DMS53 (cell line): ENCODE measurements at regions not wholly inside any gene's neighbourhood (a gene's known extent, or its start where the extent isn't known, plus 50 kb on each side); places are given as distances from the start of the nearest gene placed in this dataset.

Source experiments
- DNase-seq: peaks from one replicate; lab custom pipeline; 2025; lab: John Stamatoyannopoulos, UW

DNA sequence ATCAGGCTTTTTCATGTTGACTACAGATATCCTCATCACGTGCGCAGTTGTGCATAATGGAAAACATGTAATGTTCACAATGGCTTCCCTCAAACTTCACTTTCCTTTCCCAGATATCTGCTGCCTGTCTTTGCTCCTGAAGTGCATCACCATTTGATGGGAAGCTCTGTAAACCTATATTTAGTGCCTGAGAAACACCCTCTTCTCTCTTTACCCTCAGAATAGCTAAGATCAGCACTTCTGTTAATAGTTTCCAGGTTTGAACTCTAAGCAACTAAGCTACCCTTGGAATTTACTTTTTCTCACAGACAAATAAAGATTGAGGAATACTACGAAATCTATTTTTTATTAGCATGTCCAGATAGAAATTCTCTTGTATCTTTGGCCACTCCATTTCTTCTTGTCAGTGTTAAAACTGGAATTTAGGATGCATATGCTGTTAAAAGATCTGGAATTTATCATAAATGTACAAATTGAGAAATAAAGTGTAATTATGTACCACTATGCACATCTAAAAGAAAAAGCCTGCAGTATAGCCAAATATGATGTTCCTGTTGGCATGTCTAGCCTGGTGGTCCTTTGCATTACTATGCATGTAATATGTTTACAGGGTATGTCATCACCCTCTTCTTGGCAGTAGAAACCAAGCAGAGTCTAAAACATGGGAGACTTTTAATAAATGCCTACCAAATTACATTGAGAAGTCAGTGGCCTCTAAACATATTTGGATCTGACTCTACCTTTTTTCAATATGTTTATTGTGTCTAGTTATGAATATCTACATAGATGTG, 278.7 kb downstream of the FIGN start:
- no peak for DNase-seq

DNA sequence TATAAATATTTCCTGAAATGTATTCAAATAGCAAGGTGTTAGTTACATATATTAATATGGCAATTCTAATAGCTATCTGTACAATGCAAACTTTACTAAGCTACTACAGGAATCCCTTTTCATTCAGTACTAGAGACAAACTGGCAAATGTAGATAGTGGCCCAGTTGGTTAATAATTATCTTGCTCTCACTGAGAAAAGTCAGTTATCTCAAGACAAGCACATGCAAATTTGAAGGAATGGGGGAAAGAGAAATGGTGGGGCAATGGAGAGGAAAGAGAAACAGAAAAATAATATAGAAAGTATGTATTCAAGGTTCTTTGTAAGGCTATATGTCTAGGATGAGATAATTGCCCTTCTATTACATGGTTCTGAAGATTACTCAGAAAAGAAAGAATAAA, 280.0 kb downstream of the FIGN start:
- DNase-seq, result peak; percentile 29

DNA sequence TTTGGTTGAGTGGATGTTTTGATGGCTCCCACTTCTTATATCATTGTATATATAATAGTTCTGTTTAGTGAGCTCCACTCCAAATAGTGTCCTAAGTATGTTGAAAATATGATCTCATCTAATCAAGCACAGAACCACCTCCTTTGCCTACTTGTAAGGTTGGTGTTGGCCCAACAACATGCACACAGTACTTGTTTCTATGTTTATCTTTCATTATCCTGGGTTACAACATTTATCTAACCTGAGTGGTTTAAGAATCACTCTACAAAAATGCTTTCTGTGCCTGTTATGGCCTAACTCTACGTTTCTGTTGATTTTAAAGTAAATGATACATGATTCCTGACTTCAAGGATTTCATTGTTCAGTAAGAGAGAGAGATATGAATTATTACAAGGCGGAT, 281.9 kb downstream of the FIGN start:
- no peak for DNase-seq

DNA sequence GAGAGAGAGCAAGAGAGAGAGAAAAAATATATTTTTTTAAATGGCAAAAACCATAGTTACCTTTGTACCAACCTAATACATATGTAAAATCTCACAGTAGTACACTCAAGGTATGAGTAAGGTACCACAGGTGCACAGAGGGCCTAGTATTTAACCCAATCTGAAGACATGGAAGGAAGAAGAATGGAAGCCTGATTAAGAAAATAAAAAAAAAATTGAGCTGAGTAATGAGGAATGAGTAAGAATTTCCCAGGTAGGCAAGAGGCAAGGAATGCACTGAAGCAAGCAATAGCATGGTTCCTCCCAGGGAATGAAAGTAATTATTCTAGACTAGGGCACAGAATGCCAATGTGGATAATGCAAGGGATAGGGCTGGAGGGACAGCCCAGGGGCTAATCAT, 294.2 kb downstream of the FIGN start:
- DNase-seq, result no peak

DNA sequence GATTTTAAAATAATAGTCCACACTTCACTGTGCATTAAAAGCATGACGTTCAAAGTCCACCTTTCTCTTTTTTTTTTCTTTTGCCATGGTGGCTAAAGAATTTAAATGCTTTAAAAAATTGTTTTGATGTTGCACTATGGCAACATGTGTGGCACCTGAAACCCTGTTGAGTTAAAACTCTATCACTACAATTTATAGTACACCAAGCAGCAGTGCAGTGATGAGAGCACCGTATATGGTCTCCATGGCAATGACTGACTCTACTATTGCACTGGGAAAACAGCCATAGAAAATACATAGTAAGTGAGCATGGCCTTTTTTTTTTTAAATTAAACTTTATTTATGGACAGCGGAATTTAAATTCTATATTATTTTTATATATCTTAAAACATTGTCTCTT, 298.8 kb downstream of the FIGN start:
- peak; percentile 44 for DNase-seq

DNA sequence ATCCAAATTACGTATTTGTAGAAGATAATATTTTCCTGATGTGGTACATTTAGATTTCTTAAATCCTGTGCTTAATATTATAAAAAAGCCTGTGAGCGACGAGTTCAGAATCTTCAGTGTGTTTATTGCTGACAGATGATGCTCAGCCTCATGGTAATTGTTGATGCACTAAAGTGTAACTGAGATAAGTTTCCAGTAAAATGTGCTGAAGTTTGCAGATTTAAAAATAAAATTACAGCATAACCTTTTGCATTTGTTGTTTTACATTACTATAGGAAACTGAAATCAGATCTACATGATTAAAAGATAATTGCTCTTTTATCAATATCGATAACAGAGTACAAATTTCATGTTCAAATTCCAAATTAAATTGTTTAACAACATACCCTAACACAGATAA, 307.6 kb downstream of the FIGN start:
- DNase-seq, result no peak

DNA sequence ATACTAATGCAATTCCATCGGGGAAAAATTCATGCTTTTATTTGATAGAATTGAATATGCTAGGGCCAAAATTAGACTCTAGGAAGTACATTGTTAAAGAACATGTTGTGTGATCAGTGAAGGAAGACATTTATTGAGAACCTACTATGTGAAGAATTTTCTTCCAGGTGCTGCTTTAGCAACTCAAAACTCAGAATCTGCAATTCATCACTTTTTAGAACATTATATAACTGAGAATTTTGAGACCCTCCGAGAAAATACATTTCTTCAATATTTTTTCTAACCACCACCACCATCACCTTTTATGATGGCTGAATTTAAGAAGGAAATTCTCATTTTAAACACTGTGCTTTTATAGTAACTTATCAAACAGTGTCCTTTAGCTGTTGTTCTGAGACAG, 315.2 kb downstream of the FIGN start:
- no peak for DNase-seq

DNA sequence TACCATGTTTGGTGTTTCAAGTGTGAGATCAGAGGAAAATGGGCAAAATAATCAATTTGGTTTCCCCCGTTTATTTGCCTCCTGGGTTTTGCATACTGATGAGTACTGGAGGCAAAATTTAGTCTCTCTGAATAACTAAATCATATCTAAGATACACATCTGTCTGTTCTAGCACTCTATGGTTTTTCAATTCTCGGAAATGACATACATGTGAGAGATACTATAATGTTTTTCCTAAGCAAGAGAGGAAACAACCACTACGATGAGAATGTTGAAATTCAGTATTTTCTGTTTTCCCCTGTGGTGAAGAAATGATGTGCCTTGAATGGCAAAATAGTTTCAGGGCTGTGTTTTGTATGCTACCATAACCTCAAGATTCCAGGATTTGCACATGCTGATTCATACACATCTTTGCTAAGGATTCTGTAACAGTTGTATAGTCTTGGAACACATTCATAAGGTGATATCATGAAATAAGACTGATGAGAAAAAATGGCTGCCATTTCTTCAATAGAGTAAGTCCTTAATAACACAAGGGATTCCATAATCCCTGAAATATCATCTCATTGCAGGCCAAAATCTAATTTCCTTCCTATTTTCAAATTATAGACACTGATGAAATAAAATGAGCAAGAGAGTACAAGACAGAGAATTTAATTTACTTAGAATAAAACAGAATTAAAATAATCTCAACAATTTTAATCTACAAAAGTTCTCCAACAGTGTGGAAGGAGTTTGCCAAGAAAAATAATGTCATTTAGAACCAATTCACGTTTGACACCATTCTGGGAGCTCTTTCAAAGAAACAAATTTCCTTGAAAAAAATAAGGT, 316.6 kb downstream of the FIGN start:
- DNase-seq, result no peak

DNA sequence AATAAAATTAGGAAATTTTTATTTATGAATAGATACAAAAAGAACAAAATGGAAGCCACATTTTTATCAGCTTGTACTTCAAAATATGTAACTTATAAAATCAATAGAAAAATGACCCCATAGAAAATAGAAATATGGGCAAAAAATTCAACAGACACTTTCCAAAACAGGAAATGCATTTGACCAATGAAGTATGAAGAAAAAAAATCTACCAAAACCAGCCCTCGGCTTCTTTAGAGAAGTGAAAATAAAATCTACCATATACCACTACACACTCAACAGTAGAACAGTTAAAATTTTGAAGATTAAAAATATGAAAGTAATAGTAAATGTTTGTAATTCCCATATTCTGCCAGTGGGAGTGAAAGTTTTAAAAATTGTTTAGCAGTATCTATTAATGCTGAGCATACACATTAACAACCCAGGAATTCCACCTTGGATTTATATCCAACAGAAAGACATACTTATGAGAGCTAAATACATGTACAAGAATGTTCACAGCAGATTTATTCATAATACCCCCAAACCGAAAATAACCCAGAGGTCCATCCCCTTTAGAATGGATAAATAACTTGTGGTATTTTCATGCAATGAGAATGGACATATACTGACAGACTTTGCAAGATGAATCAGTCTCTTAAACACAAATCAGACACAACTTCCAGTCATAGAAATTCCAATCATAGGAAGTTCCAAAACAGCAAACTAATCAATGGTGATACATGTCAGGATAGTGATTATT, 318.0 kb downstream of the FIGN start:
- DNase-seq, result no peak

DNA sequence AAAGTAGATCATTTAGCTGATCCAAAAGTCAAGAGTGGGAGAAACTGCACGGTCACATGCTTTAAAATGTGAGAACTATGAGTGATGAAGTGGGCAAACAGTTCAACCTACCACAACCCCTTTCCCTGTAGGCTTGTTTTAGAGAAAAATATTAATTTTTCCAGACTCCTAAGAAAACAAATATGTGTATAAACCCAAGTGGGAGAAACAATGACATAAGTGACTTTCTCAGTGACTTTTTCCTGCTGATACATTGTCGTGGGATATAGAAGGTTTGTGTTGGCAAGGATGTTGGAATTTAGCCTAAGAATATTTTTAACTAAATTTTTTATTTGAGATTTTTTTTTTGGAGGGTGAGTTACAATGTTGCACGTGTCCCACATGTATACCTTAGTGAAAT, 321.7 kb downstream of the FIGN start:
- no peak for DNase-seq

DNA sequence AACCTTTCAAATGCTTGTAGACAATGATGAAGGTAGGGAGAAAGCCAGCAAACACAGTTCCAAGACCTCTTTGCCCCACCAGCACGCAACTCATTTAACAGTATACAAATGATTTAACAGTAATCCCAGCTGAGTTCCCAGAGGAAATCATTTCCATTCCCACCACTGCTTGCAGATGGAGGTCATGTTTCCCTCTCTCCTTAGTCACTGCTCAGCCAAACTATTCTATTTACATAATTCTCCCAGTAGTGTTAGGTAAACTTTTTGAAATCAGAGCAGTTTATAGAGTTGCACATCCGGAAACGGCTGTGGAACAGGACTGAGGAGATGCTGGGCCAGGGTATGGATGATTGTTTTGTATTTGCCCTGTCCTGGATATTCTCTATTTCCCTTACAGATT, 328.5 kb downstream of the FIGN start:
- peak; percentile 67 for DNase-seq

DNA sequence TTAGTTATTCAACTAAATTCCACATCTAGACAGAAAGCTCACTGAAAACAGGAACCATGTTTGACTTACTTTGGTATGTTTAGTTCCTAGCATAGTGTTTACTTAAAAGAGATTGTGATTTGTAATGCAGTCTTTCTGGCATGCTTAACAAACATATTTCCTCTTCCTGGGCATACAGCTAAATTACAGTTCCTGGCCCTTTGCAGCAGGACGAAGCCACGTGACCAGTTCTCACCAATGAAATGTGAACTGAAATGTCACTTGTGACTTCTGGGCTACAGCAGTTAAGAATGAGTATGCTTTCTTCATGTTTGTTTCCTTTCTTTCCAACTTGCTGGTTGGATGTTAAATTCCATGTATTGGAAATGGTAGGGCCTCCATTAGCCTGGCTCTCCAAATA, 330.5 kb downstream of the FIGN start:
- DNase-seq, result peak; percentile 40

DNA sequence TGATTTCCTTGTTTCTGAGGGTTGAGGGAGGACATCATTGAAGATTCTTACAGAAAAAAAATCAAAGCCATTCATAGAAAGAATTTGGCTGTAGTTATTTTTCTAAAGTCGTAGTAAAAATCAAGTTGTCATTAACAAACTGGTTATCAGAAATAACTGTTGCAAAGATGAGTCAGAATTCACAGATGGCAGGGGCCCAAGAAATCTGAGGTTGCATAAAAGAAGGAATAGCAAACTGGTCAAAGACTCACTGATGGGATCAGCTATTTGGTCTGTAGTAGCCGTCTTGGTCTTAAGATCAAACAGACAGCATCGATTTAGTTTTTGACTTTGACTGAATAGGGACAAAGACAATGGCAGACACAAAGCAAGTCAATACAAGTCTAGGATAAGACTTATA, 334.3 kb downstream of the FIGN start:
- no peak for DNase-seq

DNA sequence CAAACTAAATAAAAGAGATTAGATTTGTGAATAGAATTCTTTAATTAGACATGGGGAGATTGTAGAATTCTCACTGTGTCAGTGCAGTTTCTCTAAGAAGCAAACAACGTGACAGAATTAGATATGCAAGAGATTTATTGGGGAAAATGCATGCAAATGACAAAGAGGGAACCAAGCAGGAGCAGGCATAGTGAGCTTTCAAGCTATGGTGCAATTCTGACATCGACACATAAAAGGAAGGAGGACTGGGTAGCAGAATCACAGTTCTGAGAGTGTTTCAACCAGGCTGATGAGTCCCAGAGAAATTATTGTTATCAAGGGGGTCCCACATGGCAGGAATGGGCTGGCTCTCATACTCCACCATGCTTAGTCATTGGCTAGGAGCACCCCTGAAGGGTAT, 338.4 kb downstream of the FIGN start:
- no peak for DNase-seq

DNA sequence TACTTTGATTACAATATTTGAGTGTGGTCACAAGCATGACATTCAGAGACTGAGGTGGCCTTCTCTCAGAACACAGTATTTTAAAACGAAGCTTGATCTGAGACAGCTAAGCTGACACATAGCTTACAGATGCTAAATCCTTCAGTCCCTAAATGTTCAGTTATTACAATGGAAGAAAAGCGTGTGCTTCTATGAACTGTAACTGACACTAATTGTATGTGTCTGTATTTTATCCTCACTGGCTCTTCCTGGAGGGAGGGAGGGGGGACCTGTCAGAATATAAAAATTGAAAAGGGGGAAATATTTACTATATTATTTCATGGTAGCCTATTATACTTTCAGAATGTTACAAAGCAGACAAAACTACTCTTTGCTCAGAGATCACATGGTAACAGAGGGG, 340.2 kb downstream of the FIGN start:
- DNase-seq, result no peak

DNA sequence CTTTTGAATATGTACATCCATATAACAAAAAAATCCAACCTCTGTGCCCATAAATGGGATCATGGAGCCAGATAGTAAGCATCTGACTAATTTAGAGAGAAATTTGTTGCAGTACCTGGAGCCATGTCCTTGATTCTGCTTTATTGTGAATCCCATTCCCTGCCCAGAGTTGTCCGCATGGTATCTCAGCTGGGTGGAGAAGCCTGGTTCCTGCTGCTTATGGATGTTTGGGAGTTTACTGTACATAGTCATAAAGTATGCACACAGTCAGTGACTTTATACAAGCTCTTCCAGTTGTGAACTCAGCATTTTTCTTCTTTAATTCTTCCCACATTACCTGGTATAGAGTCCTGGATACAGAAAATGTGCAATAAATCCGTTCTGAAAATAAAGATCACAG, 346.0 kb downstream of the FIGN start:
- DNase-seq, result no peak

DNA sequence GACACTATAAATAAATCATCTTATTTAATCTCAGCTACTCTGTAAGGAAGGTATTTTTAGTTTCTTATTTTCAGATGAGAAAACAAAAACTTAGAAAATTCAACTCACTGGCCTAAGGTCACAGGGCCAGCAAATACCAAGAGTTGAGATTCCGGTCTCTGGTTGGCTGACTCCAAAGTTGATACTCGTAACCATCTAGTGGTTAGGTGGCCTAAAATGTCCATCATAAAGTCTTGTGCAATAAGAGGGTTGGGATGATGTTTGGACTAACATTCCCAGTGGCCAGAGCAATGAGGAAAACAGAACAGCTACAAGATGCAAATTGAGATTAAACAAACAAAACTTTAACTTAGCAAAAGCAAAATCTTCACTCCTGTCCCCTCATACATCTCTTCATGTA, 360.3 kb downstream of the FIGN start:
- DNase-seq, result no peak

DNA sequence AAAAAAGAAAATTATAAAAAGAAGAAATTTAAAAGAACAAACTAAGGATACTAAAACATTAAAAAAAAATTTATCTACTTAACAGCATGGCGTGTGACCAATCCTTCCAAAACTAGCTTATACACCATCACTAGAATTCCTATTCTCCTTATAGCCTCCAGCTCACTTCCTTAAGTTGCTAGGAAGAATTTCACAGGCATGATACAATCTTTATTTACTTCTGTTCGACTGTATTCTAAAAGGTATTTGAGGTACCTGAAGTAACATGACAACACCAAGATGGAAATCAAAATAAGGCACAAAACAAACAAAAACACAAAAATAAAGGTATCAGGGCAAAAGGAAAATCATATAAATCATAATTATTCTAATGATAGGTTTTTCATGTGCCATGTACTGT, 360.7 kb downstream of the FIGN start:
- DNase-seq, result no peak

DNA sequence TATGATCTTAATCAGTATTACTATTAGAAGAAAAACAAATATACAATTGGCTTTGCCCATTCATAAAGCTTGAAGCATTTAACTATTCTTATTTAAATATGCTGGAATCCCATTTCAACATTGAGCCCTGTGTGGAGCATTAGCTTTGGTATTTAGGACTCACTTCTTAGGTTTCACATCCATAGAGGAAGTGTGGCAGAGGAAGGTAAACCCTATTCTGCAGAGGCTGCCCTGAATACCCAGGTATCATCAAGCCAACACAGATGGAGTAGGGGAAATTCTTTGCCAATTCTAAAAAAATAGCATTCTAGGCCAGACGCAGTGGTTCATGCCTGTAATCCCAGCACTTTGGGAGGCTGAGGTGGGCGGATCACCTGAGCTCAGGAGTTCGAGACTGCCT, 361.5 kb downstream of the FIGN start:
- DNase-seq, result no peak

DNA sequence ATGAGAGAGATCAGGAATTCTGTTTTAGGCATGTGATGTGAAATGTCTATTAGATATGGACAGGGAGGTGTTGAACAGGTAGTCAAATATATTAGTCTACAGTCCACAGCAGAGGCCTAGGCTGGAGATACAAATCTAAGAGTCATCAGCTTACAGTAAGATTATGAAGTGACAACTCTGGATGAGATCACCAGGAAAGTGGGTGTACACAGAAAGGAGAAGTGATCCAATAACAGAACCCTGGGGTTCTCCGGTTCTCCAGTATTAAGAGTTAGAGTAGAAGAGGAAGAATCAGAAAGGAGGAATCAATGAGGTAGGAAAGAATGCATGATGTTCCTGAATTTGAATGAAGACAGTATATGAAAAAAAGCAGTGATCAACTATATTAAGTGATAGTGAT, 362.3 kb downstream of the FIGN start:
- DNase-seq, result no peak

DNA sequence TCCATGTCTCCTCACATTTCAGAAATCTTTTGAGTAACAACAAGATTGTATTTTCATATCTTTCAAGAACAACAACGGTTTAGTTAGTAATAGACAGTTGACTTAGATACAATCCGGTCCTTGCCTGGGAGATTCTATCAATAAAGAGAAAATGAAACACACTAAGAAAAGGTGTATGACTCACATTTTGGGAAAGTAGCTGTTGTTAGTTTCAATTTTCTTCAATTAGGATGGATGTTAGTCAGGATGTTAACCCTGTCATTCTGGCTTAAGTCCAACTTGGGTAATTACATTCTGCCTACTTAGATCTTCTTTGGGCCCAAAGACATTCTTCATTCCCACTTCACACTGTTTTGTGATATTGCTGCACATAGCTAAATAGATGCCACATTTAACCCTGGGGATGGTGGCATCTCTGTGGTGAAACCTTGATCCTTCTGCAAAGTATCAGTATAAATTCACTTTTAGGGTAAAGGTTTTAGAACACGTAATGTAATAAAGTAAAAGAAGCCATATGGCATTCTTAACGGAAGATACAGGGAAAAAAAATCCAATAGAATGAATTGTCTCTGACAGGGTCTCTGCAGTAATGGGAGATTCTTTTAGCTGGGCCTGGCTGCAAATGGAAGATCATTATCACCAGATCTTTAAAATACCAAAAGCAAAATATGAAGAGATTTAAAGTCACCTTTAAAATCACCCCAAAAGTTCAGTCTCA, 365.5 kb downstream of the FIGN start:
- DNase-seq, result no peak

DNA sequence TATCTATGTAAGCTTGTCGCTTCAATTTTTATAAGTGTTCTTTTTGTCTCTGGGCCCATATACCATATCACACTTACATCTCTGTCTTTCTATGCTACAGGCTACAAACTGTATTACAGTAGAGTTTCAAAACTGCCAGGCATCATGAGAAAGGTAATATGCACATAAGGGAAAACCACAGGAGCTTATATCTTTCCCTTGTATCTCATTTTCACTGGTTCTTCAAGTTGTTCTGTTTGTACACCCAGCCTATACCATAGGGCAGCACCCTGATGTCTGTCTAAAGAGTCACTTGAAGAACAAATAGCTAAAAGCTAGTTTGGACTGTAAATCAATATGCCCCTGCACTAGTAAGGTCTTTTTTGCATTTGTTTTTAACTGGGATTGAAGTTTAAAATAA, 366.7 kb downstream of the FIGN start:
- DNase-seq, result no peak
